ENCODE measurements at regions not wholly inside any gene's neighbourhood (a gene's known extent, or its start where the extent isn't known, plus 50 kb on each side); places are given as distances from the start of the nearest gene placed in this dataset.

- no peak for FAIRE-seq
Measured at GRCh38 chr4:176843710-176844109, 51.0 kb upstream of the VEGFC start.

GRCh38 chr4:176844448-176844847 is 51.7 kb upstream of the VEGFC start:
- FAIRE-seq, result no peak

More at GRCh38 chr4:176843710-176844109, 51.0 kb upstream of the VEGFC start:
- no peak for DNase-seq (ENCODE audit: insufficient read length, low spot score)

GRCh38 chr4:176845636-176846035 is 52.9 kb upstream of the VEGFC start:
- DNase-seq (ENCODE audit: insufficient read length, low spot score) (no peak), FAIRE-seq (no peak)

More at GRCh38 chr4:176844448-176844847, 51.7 kb upstream of the VEGFC start:
- no peak for DNase-seq (ENCODE audit: insufficient read length, low spot score)

- DNase-seq (ENCODE audit: insufficient read length, low spot score), result no peak
Measured at GRCh38 chr4:176849076-176849475, 56.4 kb upstream of the VEGFC start.

GRCh38 chr4:176850436-176850835 is 57.7 kb upstream of the VEGFC start:
- DNase-seq (ENCODE audit: insufficient read length, low spot score), result no peak
- no peak for FAIRE-seq

More at GRCh38 chr4:176849076-176849475, 56.4 kb upstream of the VEGFC start:
- no peak for FAIRE-seq

GRCh38 chr4:176856421-176856820 is 63.7 kb upstream of the VEGFC start:
- DNase-seq (ENCODE audit: insufficient read length, low spot score), result no peak
- peak; percentile 26 for FAIRE-seq

- FAIRE-seq, result peak; percentile 4
Measured at GRCh38 chr4:176858839-176859238, 66.1 kb upstream of the VEGFC start.

GRCh38 chr4:176864238-176864637 is 71.5 kb upstream of the VEGFC start:
- DNase-seq (ENCODE audit: insufficient read length, low spot score) (no peak), FAIRE-seq (no peak)

More at GRCh38 chr4:176858839-176859238, 66.1 kb upstream of the VEGFC start:
- DNase-seq (ENCODE audit: insufficient read length, low spot score), result no peak

GRCh38 chr4:176868676-176869075 is 76.0 kb upstream of the VEGFC start:
- DNase-seq (ENCODE audit: insufficient read length, low spot score) (no peak), FAIRE-seq (peak; percentile 4)

GRCh38 chr4:176872461-176872860 is 79.7 kb upstream of the VEGFC start:
- FAIRE-seq, result no peak
- DNase-seq (ENCODE audit: insufficient read length, low spot score), result no peak

GRCh38 chr4:176874721-176875445 is 82.2 kb upstream of the VEGFC start:
- FAIRE-seq, result no peak
- DNase-seq (ENCODE audit: insufficient read length, low spot score), result no peak

- FAIRE-seq (no peak), DNase-seq (ENCODE audit: insufficient read length, low spot score) (no peak)
Measured at GRCh38 chr4:176875446-176875930, 82.8 kb upstream of the VEGFC start.

GRCh38 chr4:176879380-176880116 is 86.8 kb upstream of the VEGFC start:
- no peak for FAIRE-seq
- no peak for DNase-seq (ENCODE audit: insufficient read length, low spot score)

GRCh38 chr4:176882206-176882605 is 89.5 kb upstream of the VEGFC start:
- no peak for FAIRE-seq
- DNase-seq (ENCODE audit: insufficient read length, low spot score), result no peak

- FAIRE-seq, result peak; percentile 51
- peak; percentile 12 for DNase-seq (ENCODE audit: insufficient read length, low spot score)
Measured at GRCh38 chr4:176883108-176883550, 90.4 kb upstream of the VEGFC start.

GRCh38 chr4:176883681-176884418 is 91.1 kb upstream of the VEGFC start:
- DNase-seq (ENCODE audit: insufficient read length, low spot score) (peak; percentile 55), FAIRE-seq (peak; percentile 87)

GRCh38 chr4:176885224-176885623 is 92.5 kb upstream of the VEGFC start:
- FAIRE-seq (no peak), DNase-seq (ENCODE audit: insufficient read length, low spot score) (no peak)

GRCh38 chr4:176886135-176886534 is 93.4 kb upstream of the VEGFC start:
- DNase-seq (ENCODE audit: insufficient read length, low spot score), result no peak
- no peak for FAIRE-seq

GRCh38 chr4:176889776-176890175 is 97.1 kb upstream of the VEGFC start:
- DNase-seq (ENCODE audit: insufficient read length, low spot score) (no peak), FAIRE-seq (no peak)

- FAIRE-seq (no peak), DNase-seq (ENCODE audit: insufficient read length, low spot score) (no peak)
Measured at GRCh38 chr4:176894498-176894897, 101.8 kb upstream of the VEGFC start.

GRCh38 chr4:176896211-176896610 is 103.5 kb upstream of the VEGFC start:
- no peak for DNase-seq (ENCODE audit: insufficient read length, low spot score)
- no peak for FAIRE-seq

All from HTR-8/SVneo (cell line).